ENCODE measurements at regions not wholly inside any gene's neighbourhood (a gene's known extent, or its start where the extent isn't known, plus 50 kb on each side); places are given as distances from the start of the nearest gene placed in this dataset.
A peak's percentile ranks its signal among the peaks of the same experiment; 100 is the strongest.
"Not testable (repeated sequence)": the region's sequence is repeated elsewhere in the genome, so short reads cannot be mapped to it uniquely, and the experiment has no call there.

GRCh38 chr6:27624694-27625262 is 151.9 kb upstream of the ZNF184 start:
- no peak for DNase-seq (ENCODE audit: low read depth, low spot score)

GRCh38 chr6:27623103-27623502 is 150.2 kb upstream of the ZNF184 start:
- DNase-seq (ENCODE audit: low read depth, low spot score): no peak

- DNase-seq (ENCODE audit: low read depth, low spot score): no peak
Observed at GRCh38 chr6:27619436-27619835, 146.5 kb upstream of the ZNF184 start.

DNA sequence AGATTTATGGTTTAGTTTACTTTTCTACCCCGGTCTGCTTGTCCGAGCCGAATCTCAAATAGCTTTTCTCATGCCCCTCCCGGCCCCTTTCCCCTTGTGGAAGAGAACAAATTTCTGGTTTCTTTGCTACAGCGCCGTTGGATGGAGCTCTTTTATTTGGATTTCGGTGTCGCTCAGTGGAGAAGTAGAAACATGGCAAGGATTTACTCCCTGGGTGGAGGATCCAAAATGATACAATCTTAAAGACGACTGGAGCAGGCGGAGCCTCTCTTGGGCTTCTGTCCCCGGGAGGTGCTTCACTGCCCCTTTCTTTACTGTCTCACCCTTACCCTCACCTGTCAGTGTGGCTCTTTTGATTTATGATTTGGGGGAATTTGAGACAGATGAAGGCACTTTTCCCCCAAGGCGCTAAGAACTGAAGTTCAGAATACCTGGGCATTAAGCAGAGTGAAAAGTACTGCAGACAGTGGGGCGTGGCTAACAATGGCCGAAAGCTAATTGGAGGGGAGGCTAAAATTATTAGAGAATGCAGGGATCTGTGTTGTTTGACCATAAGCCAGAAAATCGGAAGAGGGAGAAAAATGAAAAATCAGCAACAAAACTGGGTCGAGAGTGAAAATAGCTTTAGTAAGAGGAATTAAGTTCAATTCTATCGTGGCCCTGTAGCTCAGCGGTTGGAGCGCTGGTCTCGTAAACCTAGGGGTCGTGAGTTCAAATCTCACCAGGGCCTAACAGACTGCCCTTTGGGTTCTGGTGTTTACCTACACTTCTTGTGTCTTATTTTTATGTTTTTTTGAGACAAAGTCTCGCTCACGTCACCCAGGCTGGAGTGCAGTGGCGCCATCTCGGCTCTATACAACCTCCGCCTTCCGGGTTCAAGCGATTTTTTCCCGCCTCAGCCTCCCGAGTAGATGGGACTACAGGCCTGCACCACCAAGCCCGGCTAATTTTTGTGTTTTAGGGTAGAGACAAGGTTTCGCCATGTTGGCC is 145.1 kb upstream of the ZNF184 start:
- DNase-seq (ENCODE audit: low read depth, low spot score): peak; percentile 64

DNA sequence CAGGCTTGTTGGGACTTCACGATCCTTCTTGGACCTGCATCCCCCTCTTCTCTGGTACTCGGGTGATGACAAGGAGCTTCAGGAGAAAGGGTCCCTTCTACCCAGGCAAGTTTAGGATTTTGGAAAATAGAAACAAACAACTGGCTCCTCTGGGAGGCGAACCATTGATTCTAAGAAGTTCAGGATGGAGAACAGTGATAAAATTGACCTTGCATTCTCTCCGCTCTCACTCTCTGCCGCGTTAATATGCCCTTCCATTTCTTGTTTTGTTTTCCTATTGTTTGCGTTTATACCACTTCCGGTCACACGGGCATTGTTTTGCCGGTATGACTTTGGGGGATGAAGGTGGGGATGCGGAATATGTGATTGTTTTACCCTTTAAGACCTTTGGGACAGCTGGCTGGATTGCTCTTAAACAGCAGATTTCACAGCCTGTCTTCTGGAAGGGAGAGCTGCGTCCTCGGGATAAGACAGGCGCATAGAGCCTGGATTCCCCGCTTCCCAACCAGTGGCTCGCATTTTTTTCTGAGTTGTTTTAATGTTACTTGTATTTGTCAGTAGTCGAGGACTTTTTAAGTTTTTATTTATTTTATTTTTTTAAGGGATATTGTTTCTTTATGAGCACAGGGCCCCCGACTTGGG is 144.3 kb upstream of the ZNF184 start:
- peak; percentile 41 for DNase-seq (ENCODE audit: low read depth, low spot score)

GRCh38 chr6:27616328-27617045 is 143.6 kb upstream of the ZNF184 start:
- no peak for DNase-seq (ENCODE audit: low read depth, low spot score)

- no peak for DNase-seq (ENCODE audit: low read depth, low spot score)
Observed at GRCh38 chr6:27611451-27611850, 138.5 kb upstream of the ZNF184 start.

GRCh38 chr6:27608916-27609883 is 136.3 kb upstream of the ZNF184 start:
- peak; percentile 75 for DNase-seq (ENCODE audit: low read depth, low spot score)

DNA sequence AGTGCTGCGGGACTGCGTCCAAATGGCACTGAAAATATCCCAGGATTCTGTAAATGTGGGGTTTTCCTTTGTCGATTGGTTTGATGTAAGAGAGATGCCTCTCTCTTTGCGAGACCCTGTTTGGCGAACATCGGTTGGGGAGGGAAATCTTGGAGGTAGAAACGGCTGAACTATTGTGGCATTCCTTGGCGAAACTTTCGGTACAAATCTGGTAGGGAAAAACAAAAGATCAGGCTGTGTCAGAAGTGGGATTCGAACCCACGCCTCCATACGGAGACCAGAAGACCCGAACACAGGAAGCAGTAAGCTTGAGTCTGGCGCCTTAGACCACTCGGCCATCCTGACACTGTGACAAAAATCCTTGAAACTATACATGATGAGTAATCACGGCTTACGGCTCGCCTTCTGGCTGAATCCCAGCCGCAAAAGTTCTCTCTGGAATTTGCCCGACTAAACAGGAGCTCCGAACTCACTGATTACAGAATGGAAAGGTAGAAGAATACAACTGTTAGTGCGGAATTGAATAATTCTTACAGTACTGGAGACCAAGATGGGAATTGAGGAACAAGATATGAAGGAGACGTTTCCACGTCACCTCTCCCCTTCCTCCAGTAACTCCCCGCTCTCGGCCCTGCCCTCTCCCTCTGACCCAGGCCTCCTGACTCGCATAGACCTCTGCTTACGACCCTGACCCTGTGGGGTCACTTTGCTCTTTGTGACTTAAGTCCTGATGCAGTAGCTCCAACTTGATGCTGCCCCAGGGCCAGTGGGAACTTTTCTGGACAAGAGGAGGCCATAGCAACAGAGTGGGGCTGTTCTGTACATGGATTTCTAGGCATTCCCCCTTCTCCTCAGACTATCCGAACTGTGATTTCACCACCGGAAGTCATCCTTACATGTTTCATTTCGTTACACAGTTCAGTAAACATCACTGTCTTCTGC is 132.8 kb upstream of the ZNF184 start:
- peak; percentile 86 for DNase-seq (ENCODE audit: low read depth, low spot score)

- no peak for DNase-seq (ENCODE audit: low read depth, low spot score)
Observed at GRCh38 chr6:27604986-27605385, 132.1 kb upstream of the ZNF184 start.

GRCh38 chr6:27601668-27602254 is 128.9 kb upstream of the ZNF184 start:
- peak; percentile 14 for DNase-seq (ENCODE audit: low read depth, low spot score)

- DNase-seq (ENCODE audit: low read depth, low spot score): no peak
Observed at GRCh38 chr6:27599859-27600532, 127.1 kb upstream of the ZNF184 start.

GRCh38 chr6:27597031-27597567 is 124.2 kb upstream of the ZNF184 start:
- DNase-seq (ENCODE audit: low read depth, low spot score): not testable (repeated sequence)

- DNase-seq (ENCODE audit: low read depth, low spot score): no peak
Observed at GRCh38 chr6:27593861-27594260, 121.0 kb upstream of the ZNF184 start.

DNA sequence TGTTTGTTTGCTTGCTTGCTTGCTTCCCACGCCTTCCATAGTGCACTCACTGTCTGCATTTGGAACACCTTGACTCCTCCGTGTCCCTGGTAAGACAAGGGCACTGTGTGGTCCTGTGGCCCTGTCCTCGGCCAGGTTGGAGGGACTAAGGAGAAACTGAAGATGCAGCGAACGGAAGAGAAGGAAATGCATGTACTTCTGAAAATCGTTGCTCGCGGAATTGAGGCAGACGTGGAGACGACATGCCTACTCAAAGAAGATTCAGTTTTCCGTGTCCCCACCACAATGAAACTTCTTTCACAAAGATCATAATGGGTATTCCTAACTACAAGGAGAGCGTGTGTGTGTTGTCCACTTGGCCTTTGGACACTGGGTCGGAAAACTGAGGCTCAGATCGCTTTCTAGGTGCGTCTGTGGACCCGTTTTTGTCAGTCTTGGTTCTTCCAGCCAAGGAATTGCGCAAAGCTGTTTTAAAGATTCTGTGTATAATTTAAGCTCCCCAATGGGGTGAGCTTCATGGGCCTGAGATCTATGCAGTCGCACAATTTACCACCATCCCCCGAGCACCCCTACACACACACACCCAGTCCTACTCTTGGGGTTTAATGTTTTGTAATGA is 120.4 kb upstream of the ZNF184 start:
- DNase-seq (ENCODE audit: low read depth, low spot score): no peak

- peak; percentile 68 for DNase-seq (ENCODE audit: low read depth, low spot score)
Observed at GRCh38 chr6:27592481-27593199, 119.7 kb upstream of the ZNF184 start.
